Neuronal stem cell (in vitro differentiated cells): ENCODE measurements at regions not wholly inside any gene's neighbourhood (a gene's known extent, or its start where the extent isn't known, plus 50 kb on each side); places are given as distances from the start of the nearest gene placed in this dataset.
A peak's percentile ranks its signal among the peaks of the same experiment; 100 is the strongest.

Experiments
- DNase-seq: peaks from one replicate; pipeline ENCODE4 v3.0.0-alpha.2; 2013; ENCODE audit warnings: low spot score
- H2AFZ ChIP-seq: one replicate; pipeline ENCODE4 v1.6.1; 2013; ENCODE audit warnings: mild to moderate bottlenecking, low read length, inconsistent platforms
- H2AK5ac ChIP-seq: 2 replicates; pipeline ENCODE4 v1.6.1; 2013; ENCODE audit warnings: low read depth, mild to moderate bottlenecking, inconsistent platforms, low read length, moderate library complexity, mixed read lengths
- H2BK120ac ChIP-seq: 2 replicates; pipeline ENCODE4 v1.6.1; 2013; ENCODE audit warnings: low read depth, mild to moderate bottlenecking, inconsistent platforms, low read length, moderate library complexity, mixed read lengths
- H2BK12ac ChIP-seq: one replicate; pipeline ENCODE4 v1.6.1; 2013; ENCODE audit warnings: low read length, inconsistent platforms
- H2BK15ac ChIP-seq: 2 replicates; pipeline ENCODE4 v1.6.1; 2013; ENCODE audit warnings: mild to moderate bottlenecking, low read length, inconsistent platforms, mixed read lengths
- H2BK5ac ChIP-seq: one replicate; pipeline ENCODE4 v1.6.1; 2013; ENCODE audit warnings: inconsistent platforms, mild to moderate bottlenecking, low read length, moderate library complexity
- H3K14ac ChIP-seq: one replicate; pipeline ENCODE4 v1.6.1; 2013; ENCODE audit warnings: low read length, inconsistent platforms
- H3K18ac ChIP-seq: 2 replicates; pipeline ENCODE4 v1.6.1; 2013; ENCODE audit warnings: low read length, inconsistent platforms
- H3K23ac ChIP-seq: 2 replicates; pipeline ENCODE4 v1.6.1; 2013; ENCODE audit warnings: low read depth, mild to moderate bottlenecking, mixed read lengths, low read length, inconsistent platforms; ENCODE audit not compliant: poor library complexity
- H3K27ac ChIP-seq: replicated peaks from 3 replicates; pipeline ENCODE4 v1.5.1; 2013; ENCODE audit warnings: low read length, inconsistent platforms
- H3K27me3 ChIP-seq, 3 experiments: 2 replicates each; pipeline ENCODE4 v1.6.1; 2013; ENCODE audit warnings: low read length in 3 of 3, mild to moderate bottlenecking in 2 of 3, inconsistent platforms in 1 of 3, low read depth in 1 of 3, mixed read lengths in 1 of 3, moderate library complexity in 1 of 3; ENCODE audit not compliant: control insufficient read depth in 3 of 3, insufficient read depth in 3 of 3
- H3K36me3 ChIP-seq, 2 donors: replicated peaks in 1 of 2; 2 replicates each; pipeline ENCODE4 v1.6.1; 2013; ENCODE audit warnings: low read length in 2 of 2; ENCODE audit not compliant: control insufficient read depth in 2 of 2, insufficient read depth in 2 of 2
- H3K4ac ChIP-seq: 2 replicates; pipeline ENCODE4 v1.6.1; 2013; ENCODE audit warnings: inconsistent platforms, mild to moderate bottlenecking, low read length, moderate library complexity
- H3K4me1 ChIP-seq, 2 donors: 1 replicate in 1 of 2; 2 replicates in 1 of 2; pipeline ENCODE4 v1.6.1; 2013; ENCODE audit warnings: low read length in 2 of 2, low read depth in 1 of 2; ENCODE audit not compliant: control insufficient read depth in 2 of 2, insufficient read depth in 1 of 2
- H3K4me2 ChIP-seq: one replicate; pipeline ENCODE4 v1.6.1; 2013; ENCODE audit warnings: mild to moderate bottlenecking, low read length, inconsistent platforms; ENCODE audit not compliant: insufficient read depth, poor library complexity, severe bottlenecking
- H3K4me3 ChIP-seq, 2 donors: 2 replicates each; pipeline ENCODE4 v1.5.1; 2013; ENCODE audit warnings: low read length in 2 of 2, mild to moderate bottlenecking in 2 of 2, inconsistent platforms in 1 of 2, moderate library complexity in 1 of 2
- H3K79me1 ChIP-seq: one replicate; pipeline ENCODE4 v1.6.1; 2013; ENCODE audit warnings: low read depth, mild to moderate bottlenecking, inconsistent platforms, low read length, moderate library complexity
- H3K9ac ChIP-seq: one replicate; pipeline ENCODE4 v1.6.1; 2013; ENCODE audit warnings: mild to moderate bottlenecking, low read depth, low read length, inconsistent platforms; ENCODE audit not compliant: poor library complexity
- H3K9me3 ChIP-seq, 2 donors: replicated peaks in 1 of 2; 2 replicates each; pipeline versions ENCODE3 to v1.6.1; 2013; ENCODE audit warnings: low read length in 2 of 2, mild to moderate bottlenecking in 2 of 2, inconsistent platforms in 1 of 2, low read depth in 1 of 2, mixed read lengths in 1 of 2, moderate library complexity in 1 of 2; ENCODE audit not compliant: control insufficient read depth in 2 of 2, insufficient read depth in 1 of 2
- H4K8ac ChIP-seq: one replicate; pipeline ENCODE4 v1.6.1; 2013; ENCODE audit warnings: low read depth, mild to moderate bottlenecking, inconsistent platforms, low read length, moderate library complexity
- H4K91ac ChIP-seq: one replicate; pipeline ENCODE4 v1.6.1; 2013; ENCODE audit warnings: low read length, low read depth, mild to moderate bottlenecking, inconsistent platforms; ENCODE audit not compliant: poor library complexity
- WGBS, 2 donors: extraction: QIAGEN DNeasy Blood & Tissue Kit; methylation state at CpG; one replicate each; pipeline ENCODE4 v1.1.7; 2013; ENCODE audit warnings: missing lambda C conversion rate in 2 of 2, mixed read lengths in 1 of 2; ENCODE audit not compliant: insufficient read length in 2 of 2, insufficient replicate concordance in 1 of 2; ENCODE audit errors: extremely low coverage in 2 of 2; 5-methylcytosine and 5-hydroxymethylcytosine counted together

DNA sequence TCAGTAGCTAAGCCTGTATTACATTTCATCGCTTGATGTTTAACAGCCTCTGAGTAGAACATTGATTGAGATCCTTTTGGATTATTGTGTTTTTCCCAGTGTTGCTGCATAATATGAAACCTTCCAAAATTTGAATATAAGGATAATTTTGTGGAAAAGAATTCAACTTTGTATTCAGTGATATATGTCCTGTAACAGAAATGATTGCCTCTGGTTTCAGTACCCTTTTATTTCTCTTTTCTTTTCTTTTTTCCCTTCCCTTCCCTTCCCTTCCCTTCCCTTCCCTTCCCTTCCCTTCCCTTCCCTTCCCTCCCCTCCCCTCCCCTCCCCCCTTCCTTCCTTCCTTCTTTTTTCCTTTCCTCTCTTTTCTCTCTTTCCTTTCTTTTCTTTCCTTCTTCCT is 74.6 kb downstream of the UTRN start:
- Histone ChIP-seq H3K4me2 (no peak overlapping the region), H3K79me1 (peaks cover 5% of the 10 kb centered on the region), H3K9ac (no peak overlapping the region), H3K36me3 (no peaks in the 10 kb centered on the region), H2BK120ac (no peak overlapping the region), H2BK12ac (no peak overlapping the region), H3K18ac (no peak overlapping the region), H3K27me3 (no peaks in the 10 kb centered on the region), H2BK15ac (no peak overlapping the region), H3K27ac (no peak overlapping the region), H4K91ac (no peak overlapping the region), H2AFZ (no peak overlapping the region), H3K4ac (no peak overlapping the region), H3K4me1 (peaks cover 0 to 1% of the 10 kb centered on the region in 2 donors), H3K4me3 (no peak overlapping the region), H2BK5ac (no peak overlapping the region), H4K8ac (no peak overlapping the region), H3K9me3 (no peaks in the 10 kb centered on the region), H3K14ac (no peak overlapping the region), H3K23ac (no peak overlapping the region), H2AK5ac (no peak overlapping the region)
- DNase-seq = no peak
- WGBS, 2 donors = no CpG with 5 or more reads among the region's 1 CpG

DNA sequence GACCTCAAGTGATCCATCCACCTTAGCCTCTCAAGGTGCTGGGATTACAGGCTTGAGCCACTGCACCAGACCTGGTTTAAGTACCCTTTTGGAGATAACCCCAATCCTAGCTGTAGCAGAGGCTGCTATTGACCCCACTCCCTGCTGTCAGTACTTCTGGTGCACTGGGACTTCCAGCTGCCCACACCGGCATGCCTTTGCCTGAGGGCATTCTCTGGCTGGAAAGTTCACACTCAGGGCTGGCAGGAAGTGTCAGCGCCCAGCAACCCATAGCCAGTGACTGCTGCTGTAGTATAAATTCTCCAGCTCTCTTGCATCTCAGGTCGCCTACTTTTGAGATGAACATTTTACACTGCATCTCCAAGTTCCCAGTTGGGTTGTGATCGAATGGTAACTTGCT is 75.3 kb downstream of the UTRN start:
- Histone ChIP-seq H2BK120ac (no peak overlapping the region), H3K4me1 (peaks cover 0 to 1% of the 10 kb centered on the region in 2 donors), H3K4ac (no peak overlapping the region), H2AFZ (no peak overlapping the region), H3K9ac (no peak overlapping the region), H3K4me3 (no peak overlapping the region), H3K27me3 (no peaks in the 10 kb centered on the region), H3K9me3 (no peaks in the 10 kb centered on the region), H2AK5ac (no peak overlapping the region), H3K27ac (no peak overlapping the region), H2BK15ac (no peak overlapping the region), H2BK12ac (no peak overlapping the region), H4K8ac (peak overlapping the region; percentile 65), H3K36me3 (no peaks in the 10 kb centered on the region), H3K4me2 (no peak overlapping the region), H3K79me1 (peaks cover 5% of the 10 kb centered on the region), H2BK5ac (no peak overlapping the region), H4K91ac (no peak overlapping the region), H3K23ac (no peak overlapping the region), H3K18ac (peak overlapping the region; percentile 48), H3K14ac (peak overlapping the region; percentile 71)
- no peak for DNase-seq
- whole genome bisulfite sequencing, 2 donors = no CpG with 5 or more reads among the region's 4 CpGs

GRCh38 chr6:144361016-144361415 is 75.9 kb downstream of the UTRN start:
- H3K27ac ChIP-seq = no peak overlapping the region
- no peak overlapping the region for H3K14ac ChIP-seq
- peaks cover 0 to 1% of the 10 kb centered on the region in 2 donors for H3K4me1 ChIP-seq
- no peak overlapping the region for H3K4me2 ChIP-seq
- H2AK5ac ChIP-seq = no peak overlapping the region
- H3K36me3 ChIP-seq = no peaks in the 10 kb centered on the region
- H2BK5ac ChIP-seq = no peak overlapping the region
- H3K4ac ChIP-seq = no peak overlapping the region
- no peaks in the 10 kb centered on the region for H3K27me3 ChIP-seq
- DNase-seq = no peak
- no CpG with 5 or more reads among the region's 1 CpG for WGBS, 2 donors
- no peak overlapping the region for H2AFZ ChIP-seq
- no peak overlapping the region for H4K8ac ChIP-seq
- no peak overlapping the region for H2BK120ac ChIP-seq
- no peak overlapping the region for H2BK15ac ChIP-seq
- H3K9ac ChIP-seq = no peak overlapping the region
- peaks cover 5% of the 10 kb centered on the region for H3K79me1 ChIP-seq
- no peak overlapping the region for H3K18ac ChIP-seq
- no peak overlapping the region for H2BK12ac ChIP-seq
- H3K23ac ChIP-seq = no peak overlapping the region
- H3K4me3 ChIP-seq = no peak overlapping the region
- H4K91ac ChIP-seq = no peak overlapping the region
- no peaks in the 10 kb centered on the region for H3K9me3 ChIP-seq

- Histone ChIP-seq H3K4ac (no peak overlapping the region), H2AFZ (no peak overlapping the region), H3K27me3 (no peaks in the 10 kb centered on the region), H3K18ac (no peak overlapping the region), H4K8ac (no peak overlapping the region), H2BK120ac (no peak overlapping the region), H3K27ac (no peak overlapping the region), H2BK12ac (no peak overlapping the region), H3K9me3 (no peaks in the 10 kb centered on the region), H3K14ac (no peak overlapping the region), H3K79me1 (peaks cover 5% of the 10 kb centered on the region), H3K4me1 (peaks cover 0 to 1% of the 10 kb centered on the region in 2 donors), H3K9ac (no peak overlapping the region), H3K36me3 (no peaks in the 10 kb centered on the region), H4K91ac (no peak overlapping the region), H3K4me3 (no peak overlapping the region), H3K4me2 (no peak overlapping the region), H2BK15ac (no peak overlapping the region), H3K23ac (no peak overlapping the region), H2BK5ac (no peak overlapping the region), H2AK5ac (no peak overlapping the region)
- no CpG with 5 or more reads among the region's 5 CpGs for WGBS, 2 donors
- no peak for DNase-seq
Observed at GRCh38 chr6:144362042-144363018, 77.2 kb downstream of the UTRN start.
